Neural progenitor cell (in vitro differentiated cells): ENCODE measurements at regions not wholly inside any gene's neighbourhood (a gene's known extent, or its start where the extent isn't known, plus 50 kb on each side); places are given as distances from the start of the nearest gene placed in this dataset.

Experiments
- CTCF ChIP-seq: fragments of 200-600 bp; sonication (generic); IDR thresholded peaks from 2 replicates; pipeline ENCODE4 v1.5.1; 2017; ENCODE audit warnings: antibody characterized with exemption, mild to moderate bottlenecking
- EZH2 ChIP-seq: fragments of 200-600 bp; sonication (generic); IDR thresholded peaks from 2 replicates; pipeline ENCODE4 v1.6.1; 2017; ENCODE audit warnings: antibody characterized with exemption, mild to moderate bottlenecking, moderate library complexity
- EZH2phosphoT487 ChIP-seq: fragments of 200-600 bp; sonication (generic); IDR thresholded peaks from 2 replicates; pipeline ENCODE4 v1.6.1; 2017; ENCODE audit warnings: antibody characterized with exemption

- TF ChIP-seq CTCF = no peak
- no peak for TF ChIP-seq EZH2
- TF ChIP-seq EZH2phosphoT487 = no peak
Measured at GRCh38 chr16:65388592-65388991, 266.7 kb upstream of the CDH11 start.
